Fibroblast of skin of right quadriceps (primary cell): ENCODE measurements at regions not wholly inside any gene's neighbourhood (a gene's known extent, or its start where the extent isn't known, plus 50 kb on each side); places are given as distances from the start of the nearest gene placed in this dataset.

ENCODE experiments used
- DNase-seq: peaks from one replicate; pipeline ENCODE4 v3.0.0-alpha.2; 2013

DNA sequence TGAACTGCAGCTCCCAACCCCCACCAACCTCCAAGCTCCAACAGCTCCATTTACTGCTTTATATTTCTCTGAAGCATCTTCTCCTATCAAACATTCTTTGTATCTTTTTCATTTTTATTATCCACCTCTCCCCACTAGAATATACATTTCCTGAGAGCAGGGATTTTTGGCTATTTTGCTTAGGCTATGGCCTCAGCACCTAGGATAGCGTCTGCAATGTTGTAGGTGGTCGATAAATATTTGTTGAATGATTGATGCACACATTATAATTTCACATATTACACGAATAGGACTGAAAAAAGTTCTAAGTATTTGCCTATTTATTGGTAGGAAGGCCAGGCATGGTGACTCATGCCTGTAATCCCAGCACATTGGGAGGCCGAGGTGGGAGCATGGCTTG lies 658.7 kb upstream of the DIPK2B start:
- no peak for DNase-seq

DNA sequence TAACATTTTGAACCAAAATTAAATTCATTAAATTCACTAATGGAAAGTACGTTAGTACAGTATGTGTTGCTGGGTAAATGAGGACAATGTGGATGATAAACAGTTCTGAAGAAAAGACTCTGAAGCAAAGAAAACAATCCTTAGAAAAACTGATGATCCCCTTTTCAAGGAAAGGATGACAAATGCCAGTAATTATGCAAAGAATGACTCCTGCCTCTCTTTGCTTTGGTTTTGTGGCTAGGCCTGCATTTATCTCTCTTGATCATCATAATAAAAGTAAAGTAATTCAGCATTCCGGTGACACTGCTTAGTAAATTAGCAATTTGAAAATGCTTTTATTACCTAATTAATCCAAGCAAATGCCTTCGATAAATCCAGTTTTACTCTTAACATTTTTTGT lies 652.2 kb upstream of the DIPK2B start:
- peak; percentile 73 for DNase-seq

DNA sequence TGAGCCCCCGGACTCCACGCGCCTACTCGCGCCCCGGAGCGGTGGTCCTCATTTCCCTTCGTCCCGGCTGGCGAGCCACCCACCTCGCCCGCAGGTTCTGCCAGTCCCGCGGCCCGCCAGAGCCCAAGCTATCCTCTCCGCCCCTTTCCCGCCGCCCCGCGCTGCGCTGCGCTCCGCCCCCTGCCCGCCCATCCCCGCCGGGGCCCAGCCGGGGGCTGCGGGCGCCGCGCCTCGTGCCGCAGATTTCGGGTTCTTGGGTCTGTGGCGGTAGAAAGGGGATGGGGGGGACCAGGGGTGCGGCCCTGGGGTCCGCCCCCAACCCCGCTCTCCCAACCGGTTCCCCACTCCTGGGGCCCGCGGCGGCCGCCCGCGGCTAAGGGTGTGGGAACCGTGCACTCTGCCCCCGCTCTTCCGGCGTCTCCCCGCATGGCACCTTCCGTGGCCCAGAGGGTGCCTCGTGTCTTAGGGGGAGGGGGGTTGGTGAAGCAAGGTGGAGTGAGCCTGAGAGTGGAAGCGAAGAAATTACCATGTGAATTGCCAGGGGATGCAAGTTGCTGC lies 650.8 kb upstream of the DIPK2B start:
- no peak for DNase-seq

DNA sequence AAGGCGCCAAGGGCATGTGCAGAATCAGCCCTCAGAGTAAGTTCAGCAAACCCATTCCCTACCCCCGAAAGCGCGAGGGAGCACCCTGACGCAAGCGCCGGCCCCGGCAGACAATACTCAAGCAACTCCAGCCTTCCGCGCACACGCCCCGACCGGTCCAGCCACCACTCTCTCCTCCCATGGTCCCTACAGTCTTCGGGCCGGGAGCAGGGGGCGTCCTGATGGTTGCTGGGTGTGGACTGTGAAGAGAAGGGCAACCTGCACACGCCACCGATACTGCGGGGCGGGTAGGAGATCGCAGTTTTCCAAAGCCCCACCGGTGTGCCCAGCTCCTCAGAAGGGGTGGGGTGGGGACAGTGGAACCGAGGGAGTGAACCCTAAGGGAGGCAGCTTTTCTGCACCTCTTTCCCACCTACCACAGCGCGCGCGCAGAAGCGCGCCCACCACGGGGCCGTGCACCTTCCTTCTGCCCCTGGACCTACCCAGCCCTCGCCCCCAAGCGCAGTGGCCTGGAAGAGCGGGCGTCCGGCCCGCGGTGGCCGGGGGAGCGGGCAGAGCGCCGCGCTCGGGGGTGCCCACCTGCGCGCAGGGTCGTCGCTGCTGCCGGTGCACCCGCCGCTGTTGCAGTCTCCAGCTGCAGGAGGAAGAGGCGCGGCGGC lies 650.2 kb upstream of the DIPK2B start:
- DNase-seq = peak; percentile 36

DNA sequence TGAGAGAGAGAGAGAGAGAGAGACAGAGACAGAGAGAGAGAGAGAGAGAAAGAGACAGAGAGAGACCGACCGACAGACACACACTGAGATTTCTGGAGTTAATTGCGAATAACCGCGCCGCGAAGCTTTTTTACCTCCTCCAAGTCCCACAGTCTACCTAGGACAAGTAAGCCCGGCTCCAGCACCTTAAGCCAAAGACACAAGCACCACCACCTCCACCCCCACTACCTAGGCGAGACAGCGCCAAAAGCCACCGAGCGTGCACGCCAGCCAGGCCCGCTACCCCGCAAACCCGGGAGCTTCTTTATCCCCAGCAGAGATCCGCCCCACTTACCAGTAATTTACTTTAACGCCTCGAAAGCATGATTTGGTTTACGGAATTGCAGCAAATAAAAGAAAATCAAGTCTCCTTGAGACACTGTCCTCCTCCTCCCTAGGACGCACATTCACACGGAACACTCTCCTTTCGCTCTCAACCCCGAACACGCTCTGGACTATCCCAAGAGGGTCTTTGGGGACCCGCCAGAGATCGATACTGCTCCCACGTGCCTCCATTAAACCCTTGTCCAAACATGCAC lies 649.6 kb upstream of the DIPK2B start:
- DNase-seq = no peak

DNA sequence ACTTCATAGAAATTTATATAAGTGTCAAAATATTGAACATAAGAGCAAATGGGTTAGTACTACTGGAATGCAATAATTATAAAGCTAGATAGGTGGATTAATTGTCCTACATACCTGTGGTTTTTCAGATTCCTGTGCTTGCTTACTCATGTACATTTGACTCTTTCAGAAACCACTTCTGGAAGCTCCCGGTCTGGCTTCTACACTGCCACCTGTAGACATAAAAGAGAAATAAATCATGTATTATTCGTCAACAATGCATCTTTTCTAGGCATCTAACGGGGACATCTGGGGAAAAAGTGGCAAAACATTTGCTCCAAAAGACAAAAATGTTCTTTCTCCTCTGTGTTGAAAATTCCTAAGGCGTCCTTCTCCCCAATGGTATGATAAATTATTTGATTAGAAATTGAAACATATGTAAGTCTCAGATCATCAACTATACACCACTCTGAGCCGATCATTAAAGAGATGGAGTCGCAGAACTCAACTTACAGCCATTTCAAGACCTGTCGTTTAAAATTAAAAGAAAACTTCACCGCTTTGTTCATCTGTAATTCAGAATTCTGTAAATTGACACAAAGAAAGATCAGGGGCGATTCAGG lies 648.7 kb upstream of the DIPK2B start:
- DNase-seq = peak; percentile 88

DNA sequence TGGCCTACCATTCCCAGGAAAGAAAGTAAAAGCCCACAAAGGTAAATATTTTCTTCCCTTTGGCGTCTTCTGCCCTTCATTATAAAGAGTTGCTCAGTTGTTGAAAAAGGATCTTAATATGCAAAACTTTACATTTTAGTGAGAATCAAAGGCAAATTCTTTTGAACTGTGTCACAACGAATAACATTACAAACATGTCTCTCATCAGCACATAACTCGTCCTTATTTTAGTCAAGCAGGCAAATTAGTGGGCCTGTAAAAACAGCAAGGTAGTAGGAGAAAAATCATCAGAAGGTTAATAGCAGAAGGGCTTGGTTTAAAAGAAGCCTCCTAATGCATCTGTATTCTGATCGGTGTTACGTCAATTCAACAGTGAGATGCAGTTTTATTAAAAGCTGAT lies 647.3 kb upstream of the DIPK2B start:
- peak; percentile 50 for DNase-seq

DNA sequence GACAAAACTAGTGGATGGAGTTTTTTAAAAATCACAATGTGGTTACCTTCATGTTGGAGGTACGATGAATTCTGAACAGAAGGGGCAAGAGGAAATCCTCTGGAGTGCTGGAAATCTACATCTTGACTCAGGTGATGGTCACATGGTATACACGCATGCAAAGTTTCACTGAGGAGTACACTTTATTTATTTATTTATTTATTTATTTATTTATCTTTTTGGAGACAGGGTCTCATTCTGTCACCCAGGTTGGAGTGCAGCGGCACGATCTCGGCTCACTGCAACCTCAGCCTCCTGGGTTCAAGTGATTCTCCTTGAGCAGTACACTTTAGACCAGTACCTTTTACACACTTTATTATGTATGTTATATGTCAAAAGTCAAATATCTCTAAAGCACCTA lies 645.7 kb upstream of the DIPK2B start:
- DNase-seq = no peak

DNA sequence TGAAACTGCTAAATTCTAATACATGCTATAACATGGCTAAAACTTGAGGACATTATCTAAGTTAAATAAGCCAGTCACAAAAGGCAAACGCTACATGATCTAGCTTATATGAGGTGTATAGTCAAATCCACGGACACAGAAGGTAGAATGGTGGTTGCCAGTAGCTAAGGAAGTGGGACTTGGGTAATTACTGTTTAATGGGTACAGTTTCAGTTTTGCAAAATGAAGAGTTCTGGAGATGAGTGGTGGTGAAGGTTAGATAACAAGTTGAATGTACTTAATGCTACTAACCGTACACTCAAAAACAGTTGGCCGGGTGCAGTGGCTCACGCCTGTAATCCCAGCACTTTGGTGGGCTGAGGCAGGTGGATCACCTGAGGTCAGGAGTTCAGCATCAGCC lies 644.5 kb upstream of the DIPK2B start:
- no peak for DNase-seq

DNA sequence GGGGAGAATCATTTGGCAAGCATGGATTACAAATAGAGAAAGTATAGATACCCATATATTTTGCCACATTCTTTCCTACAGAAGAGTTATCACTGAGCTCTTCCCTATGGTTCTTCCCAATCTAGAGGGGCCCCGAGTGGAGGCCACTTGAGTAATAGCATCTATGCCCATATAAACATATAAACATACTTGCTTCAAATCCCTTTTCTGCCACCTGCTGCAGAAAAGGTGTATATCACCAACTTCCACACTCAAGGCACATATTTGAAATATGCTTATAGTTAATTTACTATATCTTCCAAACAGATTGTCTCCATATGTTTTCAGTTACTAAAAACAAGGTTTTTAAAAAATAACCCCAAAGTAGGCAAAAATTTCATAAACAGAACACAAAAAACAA lies 642.8 kb upstream of the DIPK2B start:
- no peak for DNase-seq

DNA sequence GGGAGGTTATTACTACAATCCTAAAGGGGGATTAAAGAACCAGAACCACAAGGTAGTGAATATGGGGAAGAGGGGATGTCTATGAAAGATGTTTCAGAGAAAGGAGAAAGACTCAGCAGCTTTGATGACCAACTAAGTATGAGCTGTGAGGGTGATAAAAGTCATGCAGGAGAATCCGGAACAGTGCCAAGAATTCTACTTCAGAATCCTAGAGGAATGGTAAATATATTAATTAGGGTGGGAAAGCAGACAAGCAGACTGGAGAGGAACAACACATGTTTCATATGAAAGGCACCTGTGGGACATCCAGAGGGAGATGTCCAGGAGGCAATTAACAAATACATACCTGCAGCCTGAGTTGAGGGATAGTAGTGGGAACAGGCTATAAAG lies 642.2 kb upstream of the DIPK2B start:
- DNase-seq = peak; percentile 49

DNA sequence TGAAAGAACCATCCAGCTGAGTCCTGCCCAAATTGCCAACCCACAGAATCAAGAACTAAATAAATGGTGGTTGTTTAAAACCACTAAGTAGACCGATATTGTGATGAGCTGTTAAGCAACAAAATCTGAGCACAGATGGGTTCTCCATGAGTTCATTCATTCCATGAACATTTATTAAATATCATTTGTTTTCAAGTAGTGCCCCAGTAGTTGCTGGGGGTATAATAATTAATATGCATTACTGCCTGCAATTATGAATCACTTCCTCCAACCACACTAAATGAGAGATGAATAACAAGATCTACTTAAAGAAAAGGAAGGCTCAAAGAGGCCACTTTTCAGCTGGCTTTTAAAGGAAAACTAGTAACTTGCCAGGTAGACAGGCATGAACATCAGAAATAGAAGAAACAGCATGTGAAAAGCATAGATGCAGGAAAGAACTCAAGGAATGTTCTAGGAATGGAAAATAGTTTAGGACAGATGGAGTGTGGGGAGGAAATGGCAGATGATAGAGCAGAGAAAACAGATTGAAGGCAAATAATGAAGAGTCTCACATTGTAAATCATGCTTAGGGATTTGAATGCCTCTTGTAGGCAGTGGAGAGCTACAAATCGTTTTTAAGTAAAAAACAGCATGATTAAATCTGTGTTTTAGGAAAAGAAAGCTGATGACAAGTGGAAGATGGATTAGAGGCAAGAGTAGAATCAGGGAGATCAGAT lies 641.7 kb upstream of the DIPK2B start:
- peak; percentile 33 for DNase-seq

DNA sequence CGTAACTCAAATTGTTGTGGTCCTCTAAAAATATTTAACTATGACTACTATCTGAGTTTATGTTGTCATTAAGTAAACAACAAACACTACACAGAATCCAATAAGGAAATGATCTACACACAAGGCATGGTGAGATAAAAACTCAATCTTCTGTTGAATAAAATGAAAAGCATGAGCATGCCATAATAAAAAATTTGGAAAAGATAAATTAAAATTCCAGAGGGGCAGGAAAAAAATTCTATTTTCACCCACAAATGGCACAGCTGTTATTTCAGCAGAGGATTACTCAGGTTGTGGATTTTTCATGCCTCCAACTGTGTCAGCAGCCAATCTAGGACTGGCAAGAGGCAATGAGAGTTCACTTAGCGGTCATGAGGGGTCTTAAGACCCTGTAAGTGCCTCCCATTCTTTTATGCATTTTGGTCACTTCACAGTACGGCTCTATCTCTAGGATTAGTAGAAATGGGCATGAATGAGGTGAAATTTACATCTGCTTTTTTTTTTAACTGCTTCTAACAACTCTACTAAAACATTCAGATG lies 639.8 kb upstream of the DIPK2B start:
- no peak for DNase-seq

DNA sequence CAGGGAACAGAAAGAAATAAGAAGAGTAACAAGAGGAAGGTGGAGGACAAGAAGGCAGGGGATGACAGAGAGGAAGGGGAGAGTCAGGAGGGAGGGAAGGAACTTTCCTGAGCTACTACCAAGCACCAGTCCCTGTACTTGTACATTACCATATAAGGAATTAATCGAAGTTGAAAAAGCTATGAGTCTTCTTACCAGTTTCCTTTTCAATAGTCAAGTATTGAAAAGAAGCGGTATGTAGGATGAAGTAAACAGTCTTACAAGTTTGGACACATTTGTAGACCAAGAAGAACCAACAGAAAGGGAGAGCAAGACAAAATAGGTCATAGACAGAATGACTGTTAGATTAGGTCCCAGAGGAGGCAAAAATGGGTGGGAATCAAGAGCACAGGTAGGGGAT lies 629.7 kb upstream of the DIPK2B start:
- no peak for DNase-seq

DNA sequence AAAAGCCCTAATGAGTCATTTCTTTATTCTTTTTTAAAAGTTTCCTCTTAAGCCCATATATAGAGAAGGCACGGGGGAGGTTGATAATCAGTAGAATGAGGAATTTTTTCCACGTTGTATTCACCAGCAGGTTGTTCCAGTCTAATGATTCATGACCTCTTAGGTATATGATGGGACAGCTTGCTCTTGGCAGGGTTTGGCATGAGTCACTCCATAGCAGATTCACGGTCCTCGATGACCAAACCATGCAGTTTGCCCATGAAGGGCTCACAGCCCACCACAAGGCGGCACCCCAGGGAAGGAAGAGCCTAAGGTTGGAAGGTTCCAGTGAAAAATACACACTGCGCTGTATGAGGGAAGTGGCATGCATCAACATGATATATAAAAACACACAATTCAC lies 623.8 kb upstream of the DIPK2B start:
- peak; percentile 92 for DNase-seq

DNA sequence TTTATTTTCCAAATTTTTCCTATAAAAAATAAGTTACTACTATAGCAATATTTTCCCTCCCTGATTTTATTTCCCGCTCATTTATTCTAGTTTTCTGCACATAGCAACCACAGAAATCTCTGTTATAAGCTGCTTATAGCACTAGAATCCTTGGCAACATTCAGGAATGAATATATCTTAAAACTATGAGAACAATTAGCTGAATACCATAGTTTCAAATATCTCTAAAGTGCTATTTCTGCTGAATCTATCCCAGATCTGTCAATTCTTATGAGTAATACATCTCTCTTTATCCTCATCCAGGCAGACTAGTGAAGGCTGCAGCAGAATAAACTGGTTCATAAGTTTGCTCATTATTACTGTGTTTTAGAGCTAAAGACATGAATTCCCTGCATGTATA lies 622.9 kb upstream of the DIPK2B start:
- peak; percentile 46 for DNase-seq

DNA sequence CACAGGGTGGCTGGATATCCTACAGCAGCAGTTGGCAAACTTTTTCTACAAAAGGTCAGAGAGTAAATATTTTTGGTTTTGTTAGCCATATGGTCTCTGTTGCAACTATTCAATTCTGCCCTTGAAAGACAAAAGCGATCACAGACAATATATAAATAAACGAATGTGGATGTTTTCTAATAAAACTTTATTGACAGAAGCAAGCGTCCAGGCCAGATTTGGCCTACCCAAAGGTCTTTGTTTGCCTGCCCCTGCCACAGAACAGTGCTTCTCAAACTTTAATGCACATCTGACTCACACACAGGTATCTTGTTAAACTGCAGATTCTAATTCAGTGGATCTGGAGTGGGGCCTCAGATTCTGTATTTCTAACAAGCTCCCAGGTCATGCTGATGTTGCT lies 621.4 kb upstream of the DIPK2B start:
- DNase-seq = no peak

DNA sequence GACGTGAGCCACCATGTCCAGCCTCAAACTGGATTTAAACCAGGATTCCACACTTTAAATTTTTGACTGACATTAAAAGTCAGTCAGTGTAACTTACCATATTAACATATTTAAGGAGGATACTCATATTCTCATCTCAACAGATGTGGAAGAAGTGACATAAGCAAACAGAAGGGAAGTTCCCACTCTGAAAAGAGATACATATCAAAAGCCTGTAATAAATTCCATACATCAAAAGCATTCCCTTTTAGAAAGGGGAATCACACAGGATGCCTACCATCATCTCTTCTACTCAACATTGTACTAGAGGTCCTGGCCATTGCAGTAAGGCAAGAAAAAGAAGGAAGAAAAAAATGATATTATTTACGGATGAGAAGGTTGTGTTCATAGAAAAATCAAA lies 618.2 kb upstream of the DIPK2B start:
- no peak for DNase-seq

DNA sequence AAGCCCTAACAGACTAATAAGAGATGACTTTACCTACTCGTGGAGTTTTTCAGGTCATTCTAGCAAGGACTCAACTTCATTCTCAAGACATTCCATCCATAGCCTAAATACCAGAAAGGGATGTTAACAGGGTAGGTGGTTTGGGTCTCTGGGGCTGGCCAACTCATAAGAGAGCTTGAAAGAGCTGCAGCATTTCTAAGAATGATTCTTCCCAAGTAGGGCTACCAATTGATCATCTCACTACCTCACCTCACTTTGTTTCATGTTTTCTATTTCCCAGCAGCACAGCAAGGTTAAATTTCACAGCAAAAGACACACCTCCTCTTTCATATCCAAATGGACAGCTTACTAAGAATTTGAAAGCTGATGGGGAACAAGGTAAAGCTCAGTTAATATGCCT lies 614.8 kb upstream of the DIPK2B start:
- DNase-seq = no peak

DNA sequence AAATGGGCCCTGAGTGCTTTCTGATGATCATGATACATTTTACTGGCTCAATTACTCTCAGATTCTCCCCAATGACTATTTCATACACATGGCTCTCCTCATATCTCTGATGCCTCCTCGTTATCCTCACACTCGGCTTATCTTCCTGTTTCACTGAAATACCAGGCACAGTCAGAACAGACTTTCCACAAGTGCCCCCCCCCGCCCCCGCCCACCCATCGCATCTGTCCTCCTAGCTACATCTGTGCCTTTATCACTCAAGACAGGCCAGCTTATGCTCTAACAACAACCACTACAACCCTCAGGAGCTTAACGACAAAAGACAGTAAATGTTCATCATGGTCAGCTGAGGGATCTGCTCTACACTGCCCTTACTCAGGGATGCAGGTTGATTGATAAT lies 610.6 kb upstream of the DIPK2B start:
- no peak for DNase-seq

DNA sequence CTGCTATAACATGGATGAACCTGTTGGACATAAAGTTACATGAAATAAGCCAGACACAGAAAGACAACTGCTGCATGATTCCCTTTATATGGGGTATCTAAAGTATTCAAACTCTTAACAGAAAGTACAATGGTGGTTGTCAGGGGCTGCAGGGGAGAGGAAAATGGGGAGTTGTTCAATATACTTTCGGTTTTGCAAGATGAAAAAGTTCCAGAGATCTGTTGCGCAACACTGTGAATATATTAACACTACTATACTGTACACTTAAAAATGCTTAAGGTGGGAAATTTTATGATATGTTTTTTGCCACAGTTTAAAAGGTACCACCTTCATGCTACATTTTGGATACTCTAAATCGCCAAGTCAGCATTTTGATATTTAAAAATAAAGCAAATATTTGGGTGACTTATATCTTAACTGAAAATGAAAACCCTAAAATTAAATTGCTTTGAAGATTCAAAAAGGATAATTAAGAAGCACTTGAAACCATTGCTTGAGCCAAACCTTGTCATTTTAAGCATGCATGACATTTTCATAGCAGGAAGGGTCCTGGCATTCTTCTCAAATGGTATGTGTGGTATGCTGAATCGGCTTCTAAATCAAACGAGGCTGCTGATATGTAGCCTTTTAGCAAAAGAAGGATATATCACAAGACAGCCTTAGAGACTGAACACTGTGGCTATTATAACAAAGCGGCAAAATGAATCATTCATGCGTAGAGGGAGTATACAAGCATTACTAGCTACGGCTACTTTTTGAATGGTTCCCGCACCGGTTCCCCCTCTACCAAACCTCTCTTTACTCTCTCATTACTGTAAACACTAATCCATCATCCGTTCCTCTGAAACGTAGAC lies 607.1 kb upstream of the DIPK2B start:
- DNase-seq = peak; percentile 75

DNA sequence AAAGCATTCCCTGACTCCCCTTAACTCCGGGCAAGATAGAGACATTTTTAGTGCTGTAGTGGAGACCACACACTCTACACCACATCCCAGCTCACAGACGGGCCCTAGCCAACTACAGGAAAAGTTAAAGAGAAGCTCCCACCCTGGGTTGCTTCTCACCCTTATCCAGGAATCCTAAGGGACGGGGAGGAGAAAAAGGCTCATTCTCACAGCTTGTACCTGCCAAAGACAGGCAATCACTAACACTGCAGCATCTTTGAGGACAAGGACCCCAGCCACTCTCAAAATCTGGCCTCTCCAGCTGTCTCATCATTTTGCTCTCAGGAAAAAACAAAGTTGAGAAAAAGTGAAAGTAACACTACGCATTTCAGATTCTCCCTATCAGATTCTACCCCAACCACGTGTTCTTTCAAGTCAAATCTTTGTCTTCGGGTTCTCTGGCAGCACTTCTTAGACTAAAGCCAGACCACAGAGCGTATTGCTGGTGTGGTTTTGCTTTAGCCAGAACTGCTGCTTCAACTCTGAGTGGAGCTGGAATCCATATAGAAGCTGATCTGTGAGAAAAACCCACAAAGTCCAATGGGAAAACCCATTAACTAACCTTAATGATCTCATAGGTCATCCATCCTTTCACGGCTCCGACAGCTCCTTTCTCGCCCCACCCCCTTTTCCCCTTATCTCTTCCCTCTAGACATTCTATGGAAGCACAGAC lies 605.9 kb upstream of the DIPK2B start:
- DNase-seq = peak; percentile 93
